ENCODE measurements at regions not wholly inside any gene's neighbourhood (a gene's known extent, or its start where the extent isn't known, plus 50 kb on each side); places are given as distances from the start of the nearest gene placed in this dataset.

DNA sequence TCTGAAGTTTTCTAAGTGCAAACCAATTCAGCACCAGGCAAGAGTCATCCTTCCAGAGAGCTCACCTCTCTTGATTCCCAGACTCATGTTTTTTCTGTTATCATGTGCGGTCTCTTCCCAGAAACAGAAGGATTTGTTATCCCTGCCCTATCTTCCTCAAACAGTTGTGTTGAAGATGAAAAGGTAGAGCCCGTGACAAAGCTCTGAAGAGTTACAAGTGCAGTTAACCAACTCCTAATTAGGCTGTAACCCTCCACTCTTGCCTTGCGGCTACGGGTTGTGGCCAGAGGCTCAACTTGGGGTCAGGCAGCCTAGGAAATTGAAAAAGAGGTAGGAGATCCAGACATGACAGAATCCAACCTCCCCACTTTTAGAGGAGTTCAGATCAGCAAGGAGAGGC lies 76.2 kb upstream of the CADM1 start:
- no peak for TF ChIP-seq POLR2A (IDR thresholded peaks at IDR 0.05)
- TF ChIP-seq, protein P1, sequence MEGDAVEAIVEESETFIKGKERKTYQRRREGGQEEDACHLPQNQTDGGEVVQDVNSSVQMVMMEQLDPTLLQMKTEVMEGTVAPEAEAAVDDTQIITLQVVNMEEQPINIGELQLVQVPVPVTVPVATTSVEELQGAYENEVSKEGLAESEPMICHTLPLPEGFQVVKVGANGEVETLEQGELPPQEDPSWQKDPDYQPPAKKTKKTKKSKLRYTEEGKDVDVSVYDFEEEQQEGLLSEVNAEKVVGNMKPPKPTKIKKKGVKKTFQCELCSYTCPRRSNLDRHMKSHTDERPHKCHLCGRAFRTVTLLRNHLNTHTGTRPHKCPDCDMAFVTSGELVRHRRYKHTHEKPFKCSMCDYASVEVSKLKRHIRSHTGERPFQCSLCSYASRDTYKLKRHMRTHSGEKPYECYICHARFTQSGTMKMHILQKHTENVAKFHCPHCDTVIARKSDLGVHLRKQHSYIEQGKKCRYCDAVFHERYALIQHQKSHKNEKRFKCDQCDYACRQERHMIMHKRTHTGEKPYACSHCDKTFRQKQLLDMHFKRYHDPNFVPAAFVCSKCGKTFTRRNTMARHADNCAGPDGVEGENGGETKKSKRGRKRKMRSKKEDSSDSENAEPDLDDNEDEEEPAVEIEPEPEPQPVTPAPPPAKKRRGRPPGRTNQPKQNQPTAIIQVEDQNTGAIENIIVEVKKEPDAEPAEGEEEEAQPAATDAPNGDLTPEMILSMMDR (IDR thresholded peaks at IDR 0.05), result no peak
